ENCODE measurements at regions not wholly inside any gene's neighbourhood (a gene's known extent, or its start where the extent isn't known, plus 50 kb on each side); places are given as distances from the start of the nearest gene placed in this dataset.
A peak's percentile ranks its signal among the peaks of the same experiment; 100 is the strongest.

DNA sequence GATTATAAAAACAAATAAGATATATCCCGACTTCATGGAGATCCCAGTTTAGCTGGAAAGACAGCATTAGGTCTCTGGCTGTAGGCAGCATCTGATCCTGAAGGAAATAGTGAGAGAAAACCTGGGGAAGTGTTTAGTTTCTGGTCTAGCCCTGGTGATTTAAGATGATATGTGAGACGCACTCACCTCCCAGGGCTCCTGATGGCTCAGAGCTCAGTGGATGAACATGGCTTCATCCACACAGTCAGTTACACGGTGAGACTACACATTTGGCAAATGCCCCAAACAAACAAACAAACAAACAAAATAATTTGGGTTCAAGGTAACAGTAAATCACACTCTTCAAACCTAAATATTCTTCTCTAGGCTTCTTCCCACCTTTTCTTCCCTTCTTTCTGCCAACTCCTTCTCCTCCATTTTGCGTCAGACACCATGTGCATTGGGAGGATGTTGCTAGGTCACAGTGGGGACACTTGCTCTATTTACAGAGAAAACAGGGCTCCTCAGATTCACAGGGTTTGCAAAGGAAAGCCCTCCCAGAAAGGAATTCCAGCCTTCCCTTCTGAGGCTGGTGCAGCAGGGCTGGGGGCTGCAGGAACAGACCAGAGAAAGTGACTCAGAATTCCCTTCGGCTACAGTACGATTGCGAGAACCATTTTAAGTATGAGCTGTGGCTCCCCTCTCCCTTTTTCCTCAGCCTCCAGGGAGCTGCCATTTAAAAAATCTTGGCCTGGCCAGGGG lies 59.6 kb upstream of the SALL4 start:
- TF ChIP-seq, protein P1, sequence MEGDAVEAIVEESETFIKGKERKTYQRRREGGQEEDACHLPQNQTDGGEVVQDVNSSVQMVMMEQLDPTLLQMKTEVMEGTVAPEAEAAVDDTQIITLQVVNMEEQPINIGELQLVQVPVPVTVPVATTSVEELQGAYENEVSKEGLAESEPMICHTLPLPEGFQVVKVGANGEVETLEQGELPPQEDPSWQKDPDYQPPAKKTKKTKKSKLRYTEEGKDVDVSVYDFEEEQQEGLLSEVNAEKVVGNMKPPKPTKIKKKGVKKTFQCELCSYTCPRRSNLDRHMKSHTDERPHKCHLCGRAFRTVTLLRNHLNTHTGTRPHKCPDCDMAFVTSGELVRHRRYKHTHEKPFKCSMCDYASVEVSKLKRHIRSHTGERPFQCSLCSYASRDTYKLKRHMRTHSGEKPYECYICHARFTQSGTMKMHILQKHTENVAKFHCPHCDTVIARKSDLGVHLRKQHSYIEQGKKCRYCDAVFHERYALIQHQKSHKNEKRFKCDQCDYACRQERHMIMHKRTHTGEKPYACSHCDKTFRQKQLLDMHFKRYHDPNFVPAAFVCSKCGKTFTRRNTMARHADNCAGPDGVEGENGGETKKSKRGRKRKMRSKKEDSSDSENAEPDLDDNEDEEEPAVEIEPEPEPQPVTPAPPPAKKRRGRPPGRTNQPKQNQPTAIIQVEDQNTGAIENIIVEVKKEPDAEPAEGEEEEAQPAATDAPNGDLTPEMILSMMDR (IDR thresholded peaks at IDR 0.05), result no peak
- no peak for TF ChIP-seq POLR2A (IDR thresholded peaks at IDR 0.05)
- TF ChIP-seq POLR2AphosphoS5 (IDR thresholded peaks at IDR 0.05), result no peak
- no peak overlapping the region for H3K4me3 ChIP-seq
- intact Hi-C loops (cut with DNase I), result no loop called here

DNA sequence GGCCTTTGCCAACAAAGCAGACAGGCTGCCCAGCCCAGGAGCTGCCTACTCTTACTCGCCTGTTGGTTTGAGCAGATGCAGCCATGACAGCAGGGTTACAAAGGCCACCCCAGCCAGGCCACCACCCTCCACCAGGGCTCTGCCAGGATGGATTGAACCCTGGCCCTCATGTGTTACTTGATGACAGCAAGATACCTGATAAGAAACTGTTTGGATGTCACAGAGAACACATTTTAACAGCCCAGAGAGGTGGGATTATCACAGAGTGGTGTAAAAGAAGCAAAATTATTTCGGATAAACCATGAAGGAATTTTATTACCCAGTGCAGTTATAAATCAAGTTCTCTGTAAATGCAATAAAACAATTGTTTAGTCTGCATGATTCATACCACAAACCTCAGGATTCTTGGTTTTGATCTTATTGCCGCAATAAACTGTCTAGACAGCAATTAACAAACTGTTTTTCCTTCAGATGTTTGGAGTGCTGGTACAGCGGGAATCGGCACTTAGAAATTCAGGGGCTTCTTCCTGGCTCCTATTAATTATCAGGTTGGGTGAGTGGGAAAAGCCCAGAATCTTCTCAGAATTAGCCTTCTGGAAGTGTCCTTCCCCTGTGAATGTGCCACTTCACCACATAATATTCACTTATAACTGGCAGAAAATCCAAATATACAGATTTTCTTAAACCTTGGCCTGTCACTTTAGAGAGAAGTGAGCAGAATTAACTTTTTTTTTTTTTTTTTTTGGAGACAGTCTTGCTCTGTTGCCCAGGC lies 58.0 kb upstream of the SALL4 start:
- Histone ChIP-seq H3K4me3 (no peak overlapping the region), H3K9me3 (no peaks in the 10 kb centered on the region), H3K27ac (peak overlapping the region in 1 of 2 donors; percentile 17), H3K4me1 (replicated peaks) (no peaks in the 10 kb centered on the region), H3K36me3 (no peaks in the 10 kb centered on the region), H3K27me3 (replicated peaks; ENCODE audit: insufficient read depth) (no peaks in the 10 kb centered on the region)
- TF ChIP-seq POLR2AphosphoS5 (IDR thresholded peaks at IDR 0.05) (peak; percentile 60), POLR2A (IDR thresholded peaks at IDR 0.05) (no peak)
- TF ChIP-seq, protein P1 (IDR thresholded peaks at IDR 0.05), result peak in 1 of 4 experiments; percentile 7
- WGBS, result 8% methylated on average over 5 of the region's 5 CpGs
- intact Hi-C loops (cut with DNase I), result no loop called here
- peak; percentile 6 for DNase-seq (ENCODE audit: low spot score)

More for the DNA sequence above, 59.6 kb upstream of the SALL4 start:
- Histone ChIP-seq H3K4me1 (replicated peaks) (no peaks in the 10 kb centered on the region), H3K27ac (no peak overlapping the region), H3K9me3 (no peaks in the 10 kb centered on the region), H3K36me3 (no peaks in the 10 kb centered on the region), H3K27me3 (replicated peaks; ENCODE audit: insufficient read depth) (no peaks in the 10 kb centered on the region)
- DNase-seq (ENCODE audit: low spot score), result no peak
- 85% methylated on average over 7 of the region's 7 CpGs for WGBS

DNA sequence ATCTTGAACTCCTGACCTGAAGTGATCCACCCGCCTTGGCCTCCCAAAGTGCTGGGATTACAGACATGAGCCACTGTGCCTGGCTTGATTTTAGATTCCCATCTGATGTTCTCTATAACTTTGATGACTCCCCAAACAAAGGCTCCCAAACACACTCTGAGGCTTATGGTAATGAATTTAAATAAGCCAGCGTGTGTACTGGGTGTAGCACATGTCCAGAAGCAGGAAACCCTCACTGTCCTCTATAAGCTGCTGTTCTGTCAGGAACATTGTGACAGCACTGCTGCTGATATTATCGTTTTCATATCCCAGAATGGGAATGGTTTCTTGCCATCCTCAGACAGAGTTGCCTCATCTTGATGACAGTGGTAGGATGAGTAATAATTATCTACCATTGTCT lies 54.1 kb upstream of the SALL4 start:
- intact Hi-C loops (cut with DNase I), result no loop called here
- H3K27me3 ChIP-seq (replicated peaks; ENCODE audit: insufficient read depth), result no peaks in the 10 kb centered on the region
- H3K4me1 ChIP-seq (replicated peaks), result no peaks in the 10 kb centered on the region
- H3K9me3 ChIP-seq, result no peaks in the 10 kb centered on the region
- no peak for DNase-seq (ENCODE audit: low spot score)
- no peak overlapping the region for H3K27ac ChIP-seq
- TF ChIP-seq POLR2AphosphoS5 (IDR thresholded peaks at IDR 0.05) (no peak), POLR2A (IDR thresholded peaks at IDR 0.05) (no peak)
- TF ChIP-seq, protein P1 (IDR thresholded peaks at IDR 0.05), result no peak
- H3K36me3 ChIP-seq, result no peaks in the 10 kb centered on the region
- 84% methylated on average over 3 of the region's 3 CpGs for WGBS
- no peak overlapping the region for H3K4me3 ChIP-seq

DNA sequence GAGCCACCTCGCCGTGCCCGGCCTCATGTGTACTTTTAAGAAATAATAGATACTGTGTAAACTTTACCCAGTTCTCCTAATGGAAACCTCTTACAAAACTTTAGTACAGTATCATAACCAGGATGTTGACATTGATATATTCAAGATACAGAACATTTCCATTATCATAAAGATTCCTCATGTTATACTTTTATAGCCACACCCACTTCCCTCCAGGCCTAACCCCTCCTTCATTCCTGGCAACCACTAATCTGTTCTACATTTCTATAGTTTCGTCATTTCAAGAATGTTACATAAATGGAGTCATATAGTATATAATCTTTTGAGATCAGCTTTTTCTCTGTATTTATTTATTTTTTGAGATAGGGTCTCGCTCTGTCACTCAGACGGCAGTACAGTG lies 52.6 kb upstream of the SALL4 start:
- H3K36me3 ChIP-seq, result no peaks in the 10 kb centered on the region
- no peak overlapping the region for H3K4me3 ChIP-seq
- no peaks in the 10 kb centered on the region for H3K9me3 ChIP-seq
- intact Hi-C loops (cut with DNase I), result no loop called here
- no peak overlapping the region for H3K27ac ChIP-seq
- H3K4me1 ChIP-seq (replicated peaks), result no peaks in the 10 kb centered on the region
- DNase-seq (ENCODE audit: low spot score), result no peak
- 73% methylated on average over 6 of the region's 6 CpGs for WGBS
- H3K27me3 ChIP-seq (replicated peaks; ENCODE audit: insufficient read depth), result no peaks in the 10 kb centered on the region
- no peak for TF ChIP-seq POLR2AphosphoS5 (IDR thresholded peaks at IDR 0.05)
- TF ChIP-seq, protein P1 (IDR thresholded peaks at IDR 0.05), result no peak
- no peak for TF ChIP-seq POLR2A (IDR thresholded peaks at IDR 0.05)

Small RNA genes lying in the stretch of these regions (small RNA-seq; reads per million reads assigned to genes)
- gene RNU6-347P (0 reads per million in 2 donors), gene RNU7-6P (0 reads per million in 2 donors)
